ENCODE measurements at regions not wholly inside any gene's neighbourhood (a gene's known extent, or its start where the extent isn't known, plus 50 kb on each side); places are given as distances from the start of the nearest gene placed in this dataset.

GRCh38 chr10:105908701-105909100, 1255.8 kb downstream of the SORCS1 start:
- no peak overlapping the region for H3K9ac ChIP-seq (ENCODE audit: control insufficient read depth, extremely low read depth, insufficient read depth, low read length)
- H3K4me3 ChIP-seq (ENCODE audit: control insufficient read depth in 2 of 3, extremely low read depth in 1 of 3, insufficient read depth in 2 of 3, low read depth in 1 of 3, low read length in 3 of 3) = no peak overlapping the region
- no peak for DNase-seq (ENCODE audit: low read depth, low spot score)
- no peak overlapping the region for H2AFZ ChIP-seq (ENCODE audit: control insufficient read depth, low read length)
- TF ChIP-seq CTCF (optimal IDR thresholded peaks at IDR 0.05 in 1 of 3, IDR thresholded peaks at IDR 0.05 in 1 of 3, conservative IDR thresholded peaks at IDR 0.05 in 1 of 3; ENCODE audit: extremely low read depth in 1 of 3, insufficient read depth in 2 of 3, low read length in 3 of 3) (no peak), EZH2 (IDR thresholded peaks at IDR 0.05; ENCODE audit: low read length) (no peak)
- no peaks in the 10 kb centered on the region for H3K79me2 ChIP-seq (ENCODE audit: control insufficient read depth, insufficient read depth, low read length)
- dilution Hi-C loops (cut with MboI; ENCODE audit: extremely low pct_ligation_motif_present, low sequenced_read_pairs) = no loop called here
- H3K36me3 ChIP-seq (ENCODE audit: control insufficient read depth in 2 of 2, extremely low read depth in 1 of 2, insufficient read depth in 2 of 2, low read length in 2 of 2) = no peaks in the 10 kb centered on the region
- no peaks in the 10 kb centered on the region for H4K20me1 ChIP-seq (ENCODE audit: control insufficient read depth, extremely low read depth, insufficient read depth, low read length)
- H3K27me3 ChIP-seq (ENCODE audit: control insufficient read depth, extremely low read depth, insufficient read depth, low read length) = no peaks in the 10 kb centered on the region
- no peak for FAIRE-seq
- no peaks in the 10 kb centered on the region for H3K4me1 ChIP-seq (ENCODE audit: control insufficient read depth, extremely low read depth, insufficient read depth, low read length)
- H3K9me3 ChIP-seq (ENCODE audit: control insufficient read depth, low read depth, low read length) = no peaks in the 10 kb centered on the region
- no peak overlapping the region for H3K27ac ChIP-seq (ENCODE audit: control insufficient read depth, insufficient read depth, low read length)
- no peaks in the 10 kb centered on the region for H3K9me1 ChIP-seq (ENCODE audit: control insufficient read depth, extremely low read depth, insufficient read depth, low read length)
- no peak overlapping the region for H3K4me2 ChIP-seq (ENCODE audit: control insufficient read depth, extremely low read depth, insufficient read depth, low read depth, low read length)

DNA sequence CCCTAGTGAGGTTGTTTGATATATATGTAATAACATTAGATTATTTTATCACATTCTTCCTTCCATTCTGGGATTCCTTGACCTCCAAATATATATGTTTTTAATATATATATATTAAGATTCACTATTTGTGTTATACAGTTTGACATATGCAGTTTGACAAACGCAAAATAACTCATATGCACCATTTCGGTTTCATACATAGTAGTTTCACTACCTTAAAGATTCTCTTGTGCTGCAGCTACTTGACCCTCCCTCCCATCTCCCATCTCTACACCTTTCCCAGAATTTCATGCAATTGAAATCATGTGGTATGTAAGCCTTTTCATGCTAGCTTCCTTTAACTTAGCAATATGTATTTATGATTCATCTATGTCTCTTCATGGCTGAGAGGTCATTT, 1244.4 kb downstream of the SORCS3 start:
- H3K4me2 ChIP-seq (ENCODE audit: control insufficient read depth, extremely low read depth, insufficient read depth, low read depth, low read length) = no peak overlapping the region
- no peak overlapping the region for H2AFZ ChIP-seq (ENCODE audit: control insufficient read depth, low read length)
- no peak overlapping the region for H3K4me3 ChIP-seq (ENCODE audit: control insufficient read depth in 2 of 3, extremely low read depth in 1 of 3, insufficient read depth in 2 of 3, low read depth in 1 of 3, low read length in 3 of 3)
- H3K9me1 ChIP-seq (ENCODE audit: control insufficient read depth, extremely low read depth, insufficient read depth, low read length) = no peaks in the 10 kb centered on the region
- TF ChIP-seq CTCF (optimal IDR thresholded peaks at IDR 0.05 in 1 of 3, IDR thresholded peaks at IDR 0.05 in 1 of 3, conservative IDR thresholded peaks at IDR 0.05 in 1 of 3; ENCODE audit: extremely low read depth in 1 of 3, insufficient read depth in 2 of 3, low read length in 3 of 3) = no peak
- no peak for TF ChIP-seq EZH2 (IDR thresholded peaks at IDR 0.05; ENCODE audit: low read length)
- no peaks in the 10 kb centered on the region for H4K20me1 ChIP-seq (ENCODE audit: control insufficient read depth, extremely low read depth, insufficient read depth, low read length)
- H3K36me3 ChIP-seq (ENCODE audit: control insufficient read depth in 2 of 2, extremely low read depth in 1 of 2, insufficient read depth in 2 of 2, low read length in 2 of 2) = no peaks in the 10 kb centered on the region
- no peaks in the 10 kb centered on the region for H3K9me3 ChIP-seq (ENCODE audit: control insufficient read depth, low read depth, low read length)
- FAIRE-seq = no peak
- H3K79me2 ChIP-seq (ENCODE audit: control insufficient read depth, insufficient read depth, low read length) = no peaks in the 10 kb centered on the region
- DNase-seq (ENCODE audit: low read depth, low spot score) = no peak
- no peaks in the 10 kb centered on the region for H3K4me1 ChIP-seq (ENCODE audit: control insufficient read depth, extremely low read depth, insufficient read depth, low read length)
- no peaks in the 10 kb centered on the region for H3K27me3 ChIP-seq (ENCODE audit: control insufficient read depth, extremely low read depth, insufficient read depth, low read length)
- H3K27ac ChIP-seq (ENCODE audit: control insufficient read depth, insufficient read depth, low read length) = no peak overlapping the region
- dilution Hi-C loops (cut with MboI; ENCODE audit: extremely low pct_ligation_motif_present, low sequenced_read_pairs) = no loop called here
- H3K9ac ChIP-seq (ENCODE audit: control insufficient read depth, extremely low read depth, insufficient read depth, low read length) = no peak overlapping the region

All from keratinocyte (primary cell).